RWPE2 (cell line): ENCODE measurements at regions not wholly inside any gene's neighbourhood (a gene's known extent, or its start where the extent isn't known, plus 50 kb on each side); places are given as distances from the start of the nearest gene placed in this dataset.
"Not testable (repeated sequence)": the region's sequence is repeated elsewhere in the genome, so short reads cannot be mapped to it uniquely, and the experiment has no call there.

Experiments used
- ATAC-seq: fragments of 200-7000 bp; cut with Tn5 transposase; 3 replicates; pipeline ENCODE4 v1.9.1; 2021; ENCODE audit warnings: low read depth
- DNase-seq: peaks from one replicate; pipeline ENCODE4 v3.0.0-alpha.2; 2020; ENCODE audit warnings: low spot score
- H3K27ac ChIP-seq: fragments of 450-650 bp; 2 replicates; pipeline ENCODE4 v1.5.1; 2017; ENCODE audit warnings: mild to moderate bottlenecking; ENCODE audit not compliant: poor library complexity, severe bottlenecking
- H3K27me3 ChIP-seq: fragments of 250-450 bp; sonication (Bioruptor Pico); 2 replicates; pipeline ENCODE4 v1.5.1; 2021; ENCODE audit warnings: mild to moderate bottlenecking, moderate library complexity; ENCODE audit not compliant: insufficient read depth, poor library complexity, severe bottlenecking
- H3K36me3 ChIP-seq: fragments of 250-450 bp; sonication (Bioruptor Pico); 2 replicates; pipeline ENCODE4 v1.5.1; 2020; ENCODE audit warnings: low read depth, mild to moderate bottlenecking, moderate library complexity
- H3K4me1 ChIP-seq: fragments of 250-450 bp; sonication (Bioruptor Pico); 2 replicates; pipeline ENCODE4 v1.5.1; 2021; ENCODE audit warnings: mild to moderate bottlenecking, moderate library complexity; ENCODE audit not compliant: insufficient read depth, poor library complexity, severe bottlenecking
- H3K4me3 ChIP-seq: fragments of 250-450 bp; sonication (Bioruptor Pico); 2 replicates; pipeline ENCODE4 v1.5.1; 2021; ENCODE audit warnings: mild to moderate bottlenecking, moderate library complexity; ENCODE audit not compliant: severe bottlenecking
- H3K9me3 ChIP-seq: fragments of 250-450 bp; sonication (Bioruptor Pico); 2 replicates; pipeline ENCODE4 v1.5.1; 2021; ENCODE audit warnings: mild to moderate bottlenecking, moderate library complexity; ENCODE audit not compliant: severe bottlenecking

DNA sequence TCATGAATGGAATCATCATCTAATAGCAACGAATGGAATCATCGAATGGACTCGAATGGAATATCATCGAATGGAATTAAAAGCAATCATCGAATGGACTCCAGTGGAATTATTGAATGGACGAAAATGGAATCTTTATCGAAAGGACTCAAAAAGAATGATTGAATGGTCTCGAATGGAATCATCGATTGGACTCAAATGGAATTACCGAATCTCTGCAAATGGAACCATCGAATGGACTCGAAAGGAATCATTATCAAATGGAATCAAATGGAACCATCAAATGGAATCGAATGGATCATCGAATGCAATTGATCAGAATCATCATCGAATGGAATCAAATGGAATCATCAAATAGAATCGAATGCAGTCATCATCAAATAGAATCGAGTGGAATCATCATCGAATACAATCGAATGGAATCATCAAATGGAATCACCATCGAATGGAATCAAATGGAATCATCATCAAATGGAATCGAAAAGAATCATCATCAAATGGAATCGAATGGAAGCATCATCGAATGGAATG lies 225.7 kb downstream of the SHCBP1 start:
- not testable (repeated sequence) for H3K27me3 ChIP-seq, H3K9me3 ChIP-seq, H3K36me3 ChIP-seq, H3K4me3 ChIP-seq, H3K27ac ChIP-seq, DNase-seq, ATAC-seq, H3K4me1 ChIP-seq

DNA sequence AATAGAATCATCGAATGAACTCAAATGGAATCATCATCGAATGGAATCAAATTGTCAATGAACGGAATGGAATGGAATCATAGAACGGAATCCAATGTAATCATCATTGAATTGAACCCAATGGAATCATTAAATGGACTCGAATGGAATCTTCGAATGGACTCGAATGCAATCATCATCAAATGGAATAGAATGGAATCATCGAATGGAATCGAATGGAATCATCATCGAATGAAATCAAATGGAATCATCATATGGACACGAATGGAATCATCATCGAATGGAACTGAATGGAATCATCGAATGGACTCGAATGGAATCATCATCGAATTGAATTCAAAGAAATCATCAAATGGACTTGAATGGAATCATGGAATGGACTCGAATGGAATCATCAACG lies 226.2 kb downstream of the SHCBP1 start:
- H3K27ac ChIP-seq, ATAC-seq, H3K36me3 ChIP-seq, H3K9me3 ChIP-seq, DNase-seq, H3K27me3 ChIP-seq, H3K4me1 ChIP-seq, H3K4me3 ChIP-seq: not testable (repeated sequence)

DNA sequence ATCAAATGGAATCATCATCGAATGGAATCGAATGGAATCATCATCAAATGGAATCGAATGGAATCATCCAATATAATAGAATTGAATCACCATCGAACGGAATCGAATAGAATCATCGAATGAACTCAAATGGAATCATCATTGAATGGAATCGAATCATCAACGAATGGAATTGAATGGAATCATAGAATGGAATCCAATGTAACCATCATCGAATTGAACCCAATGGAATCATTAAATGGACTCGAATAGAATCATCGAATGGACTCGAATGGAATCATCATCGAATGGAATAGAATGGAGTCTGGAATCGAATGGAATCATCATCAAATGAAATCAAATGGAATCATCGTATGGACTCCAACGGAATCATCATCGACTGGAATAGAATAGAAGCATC lies 227.0 kb downstream of the SHCBP1 start:
- not testable (repeated sequence) for H3K9me3 ChIP-seq, H3K4me1 ChIP-seq, H3K36me3 ChIP-seq, H3K27me3 ChIP-seq, ATAC-seq, H3K27ac ChIP-seq, H3K4me3 ChIP-seq, DNase-seq

DNA sequence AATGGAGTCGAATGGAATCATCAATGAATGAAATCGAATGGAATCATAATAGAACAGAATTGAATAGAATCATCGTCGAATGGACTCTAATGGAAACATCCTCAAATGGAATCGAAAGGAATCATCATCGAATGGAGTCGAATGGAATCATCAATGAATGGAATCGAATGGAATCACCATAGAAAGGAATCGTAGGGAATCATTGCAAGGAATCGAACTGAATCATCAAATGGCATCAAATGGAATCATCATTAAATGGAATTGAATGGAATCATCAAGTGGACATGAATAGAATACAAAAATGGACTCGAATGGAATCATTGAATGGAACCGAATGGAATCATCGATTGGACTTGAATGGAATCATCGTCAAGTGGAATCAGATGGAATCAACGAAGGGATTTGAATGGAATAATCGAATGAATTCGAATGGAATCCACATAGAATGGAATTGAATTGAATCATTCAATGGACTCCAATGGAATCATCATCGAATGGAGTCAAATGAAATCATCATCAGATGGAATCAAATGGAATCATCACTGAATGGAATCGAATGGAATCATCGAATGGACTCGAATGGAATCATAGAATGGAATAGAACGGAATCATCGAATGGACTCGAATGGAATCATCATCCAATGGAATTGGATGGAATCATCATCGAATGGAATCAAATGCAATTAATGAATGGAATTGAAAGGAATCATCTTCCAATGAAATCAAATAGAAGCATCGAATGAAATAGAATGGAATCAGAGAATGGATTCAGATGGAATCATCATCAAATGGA lies 228.1 kb downstream of the SHCBP1 start:
- not testable (repeated sequence) for H3K9me3 ChIP-seq, H3K4me3 ChIP-seq, H3K36me3 ChIP-seq, H3K27me3 ChIP-seq, H3K4me1 ChIP-seq, H3K27ac ChIP-seq, ATAC-seq
- DNase-seq: peak; percentile 54

DNA sequence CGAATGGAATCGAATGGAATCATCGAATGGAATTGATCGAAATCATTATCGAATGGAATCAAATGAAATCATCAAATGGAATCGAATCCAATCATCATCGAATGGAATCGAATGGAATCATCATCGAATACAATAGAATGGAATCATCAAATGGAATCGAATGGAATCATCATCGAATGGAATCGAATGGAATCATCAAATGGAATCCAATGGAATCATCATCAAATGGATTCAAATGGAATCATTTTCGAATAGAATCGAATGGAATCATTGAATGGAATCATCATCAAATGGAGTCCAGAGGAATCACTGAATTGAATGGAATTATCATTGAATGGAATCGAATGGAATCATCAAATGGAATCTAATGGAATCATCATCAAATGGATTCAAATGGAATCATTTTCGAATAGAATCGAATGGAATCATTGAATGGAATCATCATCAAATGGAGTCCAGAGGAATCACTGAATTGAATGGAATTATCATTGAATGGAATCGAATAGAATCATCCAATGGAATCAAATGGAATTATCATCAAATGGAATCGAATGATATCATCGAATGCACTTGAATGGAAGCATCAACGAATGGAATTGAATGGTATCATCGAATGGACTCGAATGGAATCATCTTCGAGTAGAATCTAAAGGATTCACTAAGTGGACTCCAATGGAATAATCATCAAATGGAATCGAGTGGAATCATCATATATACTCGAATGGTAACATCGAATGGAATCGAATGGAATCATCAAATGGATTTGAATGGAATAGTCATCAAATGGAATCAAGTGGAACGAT lies 230.3 kb downstream of the SHCBP1 start:
- not testable (repeated sequence) for H3K4me3 ChIP-seq, H3K9me3 ChIP-seq, H3K36me3 ChIP-seq, H3K4me1 ChIP-seq, H3K27me3 ChIP-seq, DNase-seq, H3K27ac ChIP-seq
- ATAC-seq: peak; percentile 1; the same call in 1 of the 3 replicates

DNA sequence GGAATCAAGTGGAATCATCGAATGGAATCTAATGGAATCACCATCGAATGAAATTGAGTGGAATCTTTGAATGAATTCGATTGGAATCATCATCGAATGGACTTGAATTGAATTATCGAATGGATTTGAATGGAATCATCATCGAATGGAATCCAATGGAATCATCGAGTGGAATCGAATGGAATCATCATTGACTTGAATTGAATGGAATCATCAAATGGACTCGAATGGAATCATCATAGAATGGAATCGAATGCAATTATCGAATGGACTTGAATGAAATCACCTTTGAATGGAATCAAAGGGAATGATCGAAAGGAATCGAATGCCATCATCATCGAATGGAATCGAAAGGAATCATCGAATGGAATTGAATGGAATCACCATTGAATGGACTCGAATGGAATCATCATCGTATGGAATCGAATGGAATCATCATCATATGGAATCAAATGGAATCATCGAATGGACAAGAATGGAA lies 231.6 kb downstream of the SHCBP1 start:
- DNase-seq: peak; percentile 92
- not testable (repeated sequence) for H3K9me3 ChIP-seq, H3K4me3 ChIP-seq, H3K36me3 ChIP-seq, H3K4me1 ChIP-seq, ATAC-seq, H3K27ac ChIP-seq, H3K27me3 ChIP-seq

DNA sequence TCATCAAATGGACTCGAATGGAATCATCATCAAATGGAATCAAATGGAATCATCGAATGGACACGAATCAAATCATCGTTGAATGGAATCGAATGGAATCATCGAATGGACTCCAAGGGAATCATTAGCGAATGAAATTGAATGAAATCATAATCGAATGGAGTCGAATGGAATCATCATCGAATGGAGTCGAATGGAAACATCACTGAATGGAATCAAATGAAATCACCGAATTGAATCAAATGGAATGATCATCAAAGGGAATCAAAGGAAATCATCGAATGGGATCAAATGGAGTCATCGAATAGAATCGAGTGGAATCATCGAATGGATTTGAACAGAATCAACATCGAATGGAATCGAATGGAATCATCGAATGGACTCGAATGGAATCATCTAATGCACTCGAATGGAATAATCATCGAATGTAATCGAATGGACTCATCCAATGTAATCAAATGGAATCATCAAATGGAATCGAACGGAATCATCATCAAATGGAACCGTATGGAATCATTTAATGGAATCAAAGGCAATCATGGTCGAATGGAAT lies 232.2 kb downstream of the SHCBP1 start:
- H3K4me3 ChIP-seq, H3K36me3 ChIP-seq, ATAC-seq, H3K27ac ChIP-seq, H3K4me1 ChIP-seq, H3K9me3 ChIP-seq, H3K27me3 ChIP-seq, DNase-seq: not testable (repeated sequence)

DNA sequence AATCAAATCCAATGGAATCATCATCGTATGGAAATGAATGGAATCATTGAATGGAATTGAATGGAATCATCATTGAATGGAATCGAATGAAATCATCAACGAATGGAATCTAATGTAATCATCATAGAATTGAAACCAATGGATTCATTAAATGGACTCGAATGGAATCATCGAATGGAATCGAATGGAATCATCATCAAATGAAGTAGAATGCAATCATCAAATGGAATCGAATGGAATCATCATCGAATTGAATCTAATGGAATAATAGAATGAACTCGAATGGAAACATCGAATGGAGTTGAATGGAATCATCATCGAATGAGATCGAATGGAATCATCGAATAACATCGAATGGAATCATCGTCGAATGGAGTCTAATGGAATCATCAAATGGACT lies 232.8 kb downstream of the SHCBP1 start:
- not testable (repeated sequence) for DNase-seq, H3K9me3 ChIP-seq, H3K4me1 ChIP-seq, H3K27me3 ChIP-seq, H3K36me3 ChIP-seq, ATAC-seq, H3K4me3 ChIP-seq, H3K27ac ChIP-seq

DNA sequence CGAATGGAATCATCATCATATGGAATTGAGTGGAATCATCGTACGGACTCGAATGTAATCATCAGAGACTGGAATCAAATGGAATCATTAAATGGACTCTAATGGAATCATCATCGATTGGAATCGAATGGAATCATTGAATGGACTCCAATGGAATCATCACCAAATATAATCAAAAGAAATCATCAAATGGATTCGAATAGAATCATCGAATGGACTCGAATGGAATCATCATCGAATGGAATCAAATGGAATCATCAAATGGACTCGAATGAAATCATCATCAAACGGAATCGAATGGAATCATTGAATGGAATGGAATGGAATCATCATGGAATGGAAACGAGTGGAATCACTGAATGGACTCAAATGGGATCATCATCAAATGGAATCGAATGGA lies 233.5 kb downstream of the SHCBP1 start:
- not testable (repeated sequence) for H3K27ac ChIP-seq, H3K4me3 ChIP-seq, H3K4me1 ChIP-seq, H3K27me3 ChIP-seq, H3K36me3 ChIP-seq, H3K9me3 ChIP-seq
- ATAC-seq: peak; percentile 0; the same call in 1 of the 3 replicates
- DNase-seq: peak; percentile 78

DNA sequence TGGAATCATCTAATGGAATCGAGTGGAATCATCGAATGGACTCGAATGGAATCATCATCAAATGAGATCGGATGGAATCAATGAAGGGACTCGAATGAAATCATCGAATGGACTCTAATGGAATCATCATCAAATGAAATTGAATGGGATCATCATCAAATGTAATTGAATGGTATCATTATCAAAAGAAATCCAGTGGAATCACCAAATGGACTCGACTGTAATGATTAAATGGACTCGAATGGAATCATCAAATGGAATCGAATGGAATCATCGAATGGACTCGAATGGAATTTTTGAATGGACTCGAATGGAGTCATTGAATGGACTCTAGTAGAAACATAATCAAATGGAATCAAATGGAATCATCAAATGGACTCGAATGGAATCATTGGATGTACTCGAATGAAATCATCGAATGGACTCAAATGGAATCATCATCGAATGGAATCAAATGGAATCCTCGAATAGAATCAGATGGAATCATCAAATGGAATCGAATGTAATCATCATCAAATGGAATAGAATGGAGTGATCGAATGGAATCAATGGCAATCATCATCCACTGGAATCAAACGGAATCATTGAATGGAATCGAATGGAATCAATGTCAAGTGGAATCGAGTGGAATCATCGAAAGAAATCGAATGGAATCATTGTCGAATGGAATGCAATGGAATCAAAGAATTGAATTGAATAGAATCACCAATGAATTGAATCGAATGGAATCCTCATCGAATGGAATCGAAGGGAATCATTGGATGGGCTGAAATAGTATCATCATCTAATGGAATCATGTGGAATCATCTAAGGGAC lies 234.2 kb downstream of the SHCBP1 start:
- DNase-seq, H3K27me3 ChIP-seq, H3K36me3 ChIP-seq, H3K4me1 ChIP-seq, H3K27ac ChIP-seq, H3K9me3 ChIP-seq, H3K4me3 ChIP-seq: not testable (repeated sequence)
- ATAC-seq: peak; percentile 5; the same call in 1 of the 3 replicates
